Keratinocyte (primary cell): ENCODE measurements at regions not wholly inside any gene's neighbourhood (a gene's known extent, or its start where the extent isn't known, plus 50 kb on each side); places are given as distances from the start of the nearest gene placed in this dataset.

Experiments
- DNase-seq: peaks from one replicate; pipeline ENCODE4 v3.0.0-alpha.2; 2011; ENCODE audit warnings: low read depth, missing footprints, low spot score
- FAIRE-seq: peaks from 2 replicates; lab custom pipeline; 2011; peaks lifted over from hg19 to GRCh38; lab: Jason Lieb, UNC
- H2AFZ ChIP-seq: 2 replicates; pipeline ENCODE4 v1.6.0; 2012; ENCODE audit warnings: low read length, control low read depth, inconsistent platforms; ENCODE audit not compliant: control insufficient read depth
- H3K27ac ChIP-seq: 2 replicates; pipeline ENCODE4 v1.5.1; 2011; ENCODE audit warnings: low read length; ENCODE audit not compliant: control insufficient read depth, insufficient read depth
- H3K27me3 ChIP-seq: 3 replicates; pipeline ENCODE4 v1.6.0; 2011; ENCODE audit warnings: low read length; ENCODE audit not compliant: control insufficient read depth, insufficient read depth; ENCODE audit errors: extremely low read depth
- H3K36me3 ChIP-seq, 2 experiments: 2 replicates in 1 of 2; 3 replicates in 1 of 2; pipeline ENCODE4 v1.5.1; 2011; ENCODE audit warnings: low read length in 2 of 2, mild to moderate bottlenecking in 1 of 2; ENCODE audit not compliant: control insufficient read depth in 2 of 2, insufficient read depth in 2 of 2; ENCODE audit errors: extremely low read depth in 1 of 2
- H3K4me1 ChIP-seq: 3 replicates; pipeline ENCODE4 v1.5.1; 2011; ENCODE audit warnings: low read length; ENCODE audit not compliant: control insufficient read depth, insufficient read depth; ENCODE audit errors: extremely low read depth
- H3K4me2 ChIP-seq: 3 replicates; pipeline ENCODE4 v1.6.0; 2011; ENCODE audit warnings: low read depth, low read length; ENCODE audit not compliant: control insufficient read depth, insufficient read depth; ENCODE audit errors: extremely low read depth
- H3K4me3 ChIP-seq, 3 experiments: fragments of 200-600 bp in 1 of 3; sonication (generic) in 1 of 3; 2 replicates in 2 of 3; 3 replicates in 1 of 3; pipeline ENCODE4 v1.5.1; 2011 to 2016; ENCODE audit warnings: low read length in 3 of 3, mild to moderate bottlenecking in 3 of 3, control low read depth in 2 of 3, inconsistent platforms in 1 of 3, low read depth in 1 of 3, mixed read lengths in 1 of 3, mixed run types in 1 of 3, moderate library complexity in 1 of 3; ENCODE audit not compliant: control insufficient read depth in 2 of 3, insufficient read depth in 2 of 3; ENCODE audit errors: extremely low read depth in 1 of 3
- H3K79me2 ChIP-seq: 2 replicates; pipeline ENCODE4 v1.6.0; 2012; ENCODE audit warnings: low read length; ENCODE audit not compliant: control insufficient read depth, insufficient read depth
- H3K9ac ChIP-seq: 3 replicates; pipeline ENCODE4 v1.6.0; 2011; ENCODE audit warnings: low read length; ENCODE audit not compliant: control insufficient read depth, insufficient read depth; ENCODE audit errors: extremely low read depth
- H3K9me1 ChIP-seq: 3 replicates; pipeline ENCODE4 v1.6.0; 2011; ENCODE audit warnings: low read length; ENCODE audit not compliant: control insufficient read depth, insufficient read depth; ENCODE audit errors: extremely low read depth
- H3K9me3 ChIP-seq: 2 replicates; pipeline ENCODE4 v1.5.1; 2012; ENCODE audit warnings: low read depth, low read length; ENCODE audit not compliant: control insufficient read depth
- H4K20me1 ChIP-seq: 3 replicates; pipeline ENCODE4 v1.6.0; 2011; ENCODE audit warnings: low read length; ENCODE audit not compliant: control insufficient read depth, insufficient read depth; ENCODE audit errors: extremely low read depth
- EZH2 ChIP-seq: IDR thresholded peaks from one replicate; pipeline ENCODE4 v1.6.1; 2012; ENCODE audit warnings: inconsistent platforms, mild to moderate bottlenecking, low read length, moderate library complexity
- dilution Hi-C: fragments of 300-500 bp; cut with MboI; formaldehyde crosslinking; loops from one replicate; pipeline ENCODE4 v1.7.0; 2020; ENCODE audit warnings: low sequenced_read_pairs; ENCODE audit not compliant: extremely low pct_ligation_motif_present
- TF ChIP-seq, protein P1 (sequence below), 3 experiments: IDR thresholded peaks in 1 of 3; conservative IDR thresholded peaks in 1 of 3; optimal IDR thresholded peaks in 1 of 3; 2 replicates in 2 of 3; 3 replicates in 1 of 3; pipeline versions ENCODE3 to v1.5.1; 2011; ENCODE audit warnings: low read length in 3 of 3, mild to moderate bottlenecking in 3 of 3, moderate library complexity in 2 of 3, control low read depth in 1 of 3, inconsistent platforms in 1 of 3; ENCODE audit not compliant: insufficient read depth in 2 of 3; ENCODE audit errors: extremely low read depth in 1 of 3

DNA sequence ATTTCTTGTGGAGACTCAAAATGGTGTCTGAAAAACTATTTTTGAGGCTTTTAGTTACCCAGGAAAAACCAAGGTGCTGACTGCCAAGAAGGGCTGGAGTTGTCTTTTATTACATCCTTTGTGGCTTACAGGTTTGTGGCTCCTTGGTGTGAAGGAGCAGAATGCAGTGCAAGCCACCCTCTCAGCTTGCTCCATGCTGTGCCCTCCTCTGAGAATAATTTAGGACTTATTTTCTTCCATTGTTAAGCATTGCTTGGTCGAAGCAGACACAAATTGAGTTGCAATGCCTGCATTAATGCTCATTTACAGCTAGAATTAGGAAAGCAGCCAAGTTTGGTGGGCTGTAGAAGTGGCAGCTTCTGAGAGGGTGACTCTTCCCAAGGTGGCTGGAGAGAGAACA, 272.2 kb downstream of the KIF4B start:
- Histone ChIP-seq H2AFZ (no peak overlapping the region), H4K20me1 (no peaks in the 10 kb centered on the region), H3K4me3 (no peak overlapping the region), H3K27me3 (no peaks in the 10 kb centered on the region), H3K9me3 (no peaks in the 10 kb centered on the region), H3K36me3 (no peaks in the 10 kb centered on the region), H3K27ac (no peak overlapping the region), H3K4me1 (peaks cover 14% of the 10 kb centered on the region), H3K9me1 (no peaks in the 10 kb centered on the region), H3K9ac (no peak overlapping the region), H3K79me2 (no peaks in the 10 kb centered on the region), H3K4me2 (no peak overlapping the region)
- FAIRE-seq (no peak), DNase-seq (no peak)
- TF ChIP-seq, protein P1, sequence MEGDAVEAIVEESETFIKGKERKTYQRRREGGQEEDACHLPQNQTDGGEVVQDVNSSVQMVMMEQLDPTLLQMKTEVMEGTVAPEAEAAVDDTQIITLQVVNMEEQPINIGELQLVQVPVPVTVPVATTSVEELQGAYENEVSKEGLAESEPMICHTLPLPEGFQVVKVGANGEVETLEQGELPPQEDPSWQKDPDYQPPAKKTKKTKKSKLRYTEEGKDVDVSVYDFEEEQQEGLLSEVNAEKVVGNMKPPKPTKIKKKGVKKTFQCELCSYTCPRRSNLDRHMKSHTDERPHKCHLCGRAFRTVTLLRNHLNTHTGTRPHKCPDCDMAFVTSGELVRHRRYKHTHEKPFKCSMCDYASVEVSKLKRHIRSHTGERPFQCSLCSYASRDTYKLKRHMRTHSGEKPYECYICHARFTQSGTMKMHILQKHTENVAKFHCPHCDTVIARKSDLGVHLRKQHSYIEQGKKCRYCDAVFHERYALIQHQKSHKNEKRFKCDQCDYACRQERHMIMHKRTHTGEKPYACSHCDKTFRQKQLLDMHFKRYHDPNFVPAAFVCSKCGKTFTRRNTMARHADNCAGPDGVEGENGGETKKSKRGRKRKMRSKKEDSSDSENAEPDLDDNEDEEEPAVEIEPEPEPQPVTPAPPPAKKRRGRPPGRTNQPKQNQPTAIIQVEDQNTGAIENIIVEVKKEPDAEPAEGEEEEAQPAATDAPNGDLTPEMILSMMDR (optimal IDR thresholded peaks at IDR 0.05 in 1 of 3, IDR thresholded peaks at IDR 0.05 in 1 of 3, conservative IDR thresholded peaks at IDR 0.05 in 1 of 3; ENCODE audit: extremely low read depth in 1 of 3, insufficient read depth in 2 of 3, low read length in 3 of 3), result no peak
- TF ChIP-seq EZH2, result no peak
- dilution Hi-C loops, result no loop called here

DNA sequence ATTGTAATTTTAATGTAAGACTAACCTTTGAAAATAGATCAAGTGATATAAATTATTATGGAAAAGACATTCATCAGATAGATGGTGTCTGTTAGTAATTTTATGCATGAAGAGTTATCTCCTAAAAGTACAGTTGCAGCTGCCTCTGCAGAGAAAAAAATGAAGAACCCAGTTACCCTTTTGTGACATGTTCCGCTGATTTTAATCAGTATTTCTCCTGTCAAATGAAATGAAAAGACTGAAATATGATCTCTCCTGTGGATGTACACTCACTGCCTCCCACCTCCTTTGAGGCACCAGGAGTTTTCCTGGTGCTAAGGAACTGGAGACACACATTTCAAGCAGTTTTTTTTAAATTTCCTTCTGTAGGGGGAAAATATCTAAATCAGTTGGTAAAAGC, 277.4 kb downstream of the KIF4B start:
- Histone ChIP-seq H3K9ac (no peak overlapping the region), H3K9me1 (no peaks in the 10 kb centered on the region), H3K9me3 (no peaks in the 10 kb centered on the region), H3K36me3 (no peaks in the 10 kb centered on the region), H3K79me2 (no peaks in the 10 kb centered on the region), H3K27me3 (no peaks in the 10 kb centered on the region), H3K4me1 (no peaks in the 10 kb centered on the region), H3K27ac (no peak overlapping the region), H4K20me1 (no peaks in the 10 kb centered on the region), H3K4me3 (no peak overlapping the region), H3K4me2 (no peak overlapping the region), H2AFZ (no peak overlapping the region)
- DNase-seq (no peak), FAIRE-seq (no peak)
- dilution Hi-C loops, result no loop called here
- TF ChIP-seq, protein P1 (optimal IDR thresholded peaks at IDR 0.05 in 1 of 3, IDR thresholded peaks at IDR 0.05 in 1 of 3, conservative IDR thresholded peaks at IDR 0.05 in 1 of 3; ENCODE audit: extremely low read depth in 1 of 3, insufficient read depth in 2 of 3, low read length in 3 of 3), result no peak
- TF ChIP-seq EZH2, result no peak
